Endothelial cell of umbilical vein (primary cell): ENCODE measurements at regions not wholly inside any gene's neighbourhood (a gene's known extent, or its start where the extent isn't known, plus 50 kb on each side); places are given as distances from the start of the nearest gene placed in this dataset.

Experiments
- CTCF ChIP-seq, 2 donors: IDR thresholded peaks; 1 replicate in 1 of 2; 2 replicates in 1 of 2; pipeline ENCODE4 v1.5.1; 2011; ENCODE audit warnings: low read length in 2 of 2, mild to moderate bottlenecking in 2 of 2, moderate library complexity in 2 of 2, control low read depth in 1 of 2, inconsistent platforms in 1 of 2, low read depth in 1 of 2; ENCODE audit not compliant: insufficient read depth in 1 of 2; ENCODE audit errors: extremely low read depth in 1 of 2
- FOS ChIP-seq: IDR thresholded peaks from 2 replicates; pipeline ENCODE4 v1.6.1; 2011; ENCODE audit warnings: mild to moderate bottlenecking, low read length, moderate library complexity, borderline replicate concordance; ENCODE audit not compliant: insufficient read depth
- GATA2 ChIP-seq: IDR thresholded peaks from 2 replicates; pipeline ENCODE4 v1.7.0; 2011; ENCODE audit warnings: low read depth, mild to moderate bottlenecking, moderate library complexity, mixed read lengths, low read length; ENCODE audit not compliant: insufficient read length, insufficient read depth
- MAX ChIP-seq: IDR thresholded peaks from 2 replicates; pipeline ENCODE4 v1.6.1; 2011; ENCODE audit not compliant: insufficient read depth, insufficient read length
- POLR2A ChIP-seq: IDR thresholded peaks from 2 replicates; pipeline ENCODE4 v1.6.1; 2012; ENCODE audit warnings: low read depth, mild to moderate bottlenecking, control low read depth, low read length
- POLR2AphosphoS5 ChIP-seq: IDR thresholded peaks from 2 replicates; pipeline ENCODE4 v1.6.1; 2012; ENCODE audit warnings: low read depth, mild to moderate bottlenecking, control low read depth, low read length, moderate library complexity; ENCODE audit not compliant: insufficient read depth

GRCh38 chr6:165183496-165184140 lies 125.8 kb downstream of the C6orf118 start:
- TF ChIP-seq GATA2 (no peak), POLR2A (no peak), CTCF (IDR thresholded peaks at IDR 0.05; ENCODE audit: extremely low read depth in 1 of 2, insufficient read depth in 1 of 2, low read depth in 1 of 2, low read length in 2 of 2) (no peak), MAX (no peak), FOS (no peak), POLR2AphosphoS5 (no peak)
